ENCODE measurements at regions not wholly inside any gene's neighbourhood (a gene's known extent, or its start where the extent isn't known, plus 50 kb on each side); places are given as distances from the start of the nearest gene placed in this dataset.

GRCh38 chr7:85664341-85664740 lies 477.5 kb upstream of the SEMA3D start:
- Histone ChIP-seq H3K4me3 (no peak overlapping the region), H3K27ac (no peak overlapping the region), H3K36me3 (no peaks in the 10 kb centered on the region), H3K9me3 (no peaks in the 10 kb centered on the region), H3K27me3 (no peaks in the 10 kb centered on the region), H3K4me1 (no peaks in the 10 kb centered on the region)
- TF ChIP-seq POLR2A (IDR thresholded peaks at IDR 0.05) (no peak), CTCF (IDR thresholded peaks at IDR 0.05) (no peak), EP300 (IDR thresholded peaks at IDR 0.05) (no peak), POLR2AphosphoS5 (IDR thresholded peaks at IDR 0.05) (no peak)
- ATAC-seq (ENCODE audit: low FRiP score in 2 of 2) (no peak), DNase-seq (no peak)
- 88 to 99% methylated on average over 2 of the region's 2 CpGs for WGBS, 2 donors

DNA sequence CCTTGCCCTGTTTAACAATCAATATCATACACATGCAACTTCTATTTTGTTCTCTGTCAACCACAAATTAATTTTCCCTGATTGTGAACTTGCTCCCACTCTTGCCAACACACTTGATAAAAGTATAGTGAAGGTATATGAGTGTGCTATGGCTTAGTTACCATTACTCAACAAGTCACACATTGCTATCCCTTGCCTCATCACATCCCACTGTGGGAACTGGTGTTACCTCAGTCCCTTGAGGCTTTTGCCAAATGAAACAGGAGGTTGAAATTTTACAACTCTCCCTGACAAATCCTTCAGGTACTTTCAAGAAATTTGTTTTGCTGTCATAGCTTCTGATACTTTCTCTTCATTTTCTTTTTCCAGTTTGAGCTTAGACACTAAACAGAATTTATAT lies 472.5 kb upstream of the SEMA3D start:
- ATAC-seq (ENCODE audit: low FRiP score in 2 of 2), result no peak
- H3K27ac ChIP-seq, result no peak overlapping the region
- H3K27me3 ChIP-seq, result no peaks in the 10 kb centered on the region
- no peak overlapping the region for H3K4me3 ChIP-seq
- no peaks in the 10 kb centered on the region for H3K9me3 ChIP-seq
- no peak for TF ChIP-seq EP300 (IDR thresholded peaks at IDR 0.05)
- TF ChIP-seq CTCF (IDR thresholded peaks at IDR 0.05), result no peak
- TF ChIP-seq POLR2AphosphoS5 (IDR thresholded peaks at IDR 0.05), result no peak
- TF ChIP-seq POLR2A (IDR thresholded peaks at IDR 0.05), result no peak
- no peaks in the 10 kb centered on the region for H3K4me1 ChIP-seq
- no peaks in the 10 kb centered on the region for H3K36me3 ChIP-seq
- DNase-seq, result no peak

DNA sequence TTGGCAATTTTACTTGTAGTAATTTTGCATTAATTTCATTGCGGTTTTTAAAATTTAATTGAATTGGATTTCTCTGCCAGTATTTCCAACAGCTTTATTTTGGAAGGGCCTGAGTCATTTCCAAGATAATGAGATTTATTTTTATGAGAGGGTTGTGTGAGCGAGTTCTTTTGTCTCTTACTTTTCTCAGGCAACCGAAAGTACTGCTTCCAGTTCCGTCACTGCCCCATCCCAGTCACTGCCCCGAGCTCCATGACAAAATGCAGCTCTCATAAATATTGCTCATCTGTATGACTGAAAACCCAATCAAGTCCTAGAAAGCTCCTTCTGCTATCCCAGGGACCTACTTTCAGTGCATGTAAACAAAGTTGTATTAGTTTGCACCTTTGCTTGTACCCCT lies 468.4 kb upstream of the SEMA3D start:
- H3K27ac ChIP-seq, result no peak overlapping the region
- H3K27me3 ChIP-seq, result no peaks in the 10 kb centered on the region
- no peaks in the 10 kb centered on the region for H3K9me3 ChIP-seq
- TF ChIP-seq CTCF (IDR thresholded peaks at IDR 0.05), result no peak
- no peak for TF ChIP-seq POLR2A (IDR thresholded peaks at IDR 0.05)
- no peak for TF ChIP-seq EP300 (IDR thresholded peaks at IDR 0.05)
- no peak for TF ChIP-seq POLR2AphosphoS5 (IDR thresholded peaks at IDR 0.05)
- ATAC-seq (ENCODE audit: low FRiP score in 2 of 2) (no peak), DNase-seq (no peak)
- no peaks in the 10 kb centered on the region for H3K4me1 ChIP-seq
- no peak overlapping the region for H3K4me3 ChIP-seq
- no peaks in the 10 kb centered on the region for H3K36me3 ChIP-seq
- WGBS, 2 donors, result 87 to 90% methylated on average over 5 of the region's 5 CpGs

DNA sequence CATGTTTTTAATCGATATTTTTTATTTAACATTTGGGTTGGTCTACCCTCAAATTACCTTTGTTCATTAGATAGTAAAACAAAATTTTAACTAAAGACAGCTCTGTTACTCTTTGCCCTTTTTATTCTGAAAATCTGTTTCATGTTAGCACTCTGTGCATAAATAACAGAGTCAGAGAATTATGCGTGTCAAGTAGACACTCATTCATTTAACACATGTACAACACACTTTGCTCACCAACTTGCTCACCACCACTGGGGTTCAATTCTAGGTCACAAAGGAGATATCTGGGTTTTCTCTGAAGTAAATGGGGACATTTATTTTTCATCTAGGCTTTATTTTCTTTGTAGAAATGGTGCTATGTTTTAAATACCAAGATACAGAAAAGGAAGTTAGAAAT lies 457.4 kb upstream of the SEMA3D start:
- TF ChIP-seq POLR2A (IDR thresholded peaks at IDR 0.05) (no peak), POLR2AphosphoS5 (IDR thresholded peaks at IDR 0.05) (no peak), EP300 (IDR thresholded peaks at IDR 0.05) (no peak), CTCF (IDR thresholded peaks at IDR 0.05) (no peak)
- no peaks in the 10 kb centered on the region for H3K9me3 ChIP-seq
- ATAC-seq (ENCODE audit: low FRiP score in 2 of 2) (no peak), DNase-seq (no peak)
- H3K27me3 ChIP-seq, result no peaks in the 10 kb centered on the region
- no peaks in the 10 kb centered on the region for H3K36me3 ChIP-seq
- no peak overlapping the region for H3K27ac ChIP-seq
- H3K4me3 ChIP-seq, result no peak overlapping the region
- 64 to 79% methylated on average over 2 of the region's 2 CpGs for WGBS, 2 donors
- H3K4me1 ChIP-seq, result no peaks in the 10 kb centered on the region

GRCh38 chr7:85641331-85641730 lies 454.5 kb upstream of the SEMA3D start:
- Histone ChIP-seq H3K27me3 (no peaks in the 10 kb centered on the region), H3K4me3 (no peak overlapping the region), H3K27ac (no peak overlapping the region), H3K36me3 (no peaks in the 10 kb centered on the region), H3K4me1 (no peaks in the 10 kb centered on the region), H3K9me3 (no peaks in the 10 kb centered on the region)
- 74 to 81% methylated on average over 3 of the region's 3 CpGs for WGBS, 2 donors
- no peak for ATAC-seq (ENCODE audit: low FRiP score in 2 of 2)
- no peak for TF ChIP-seq EP300 (IDR thresholded peaks at IDR 0.05)
- no peak for TF ChIP-seq POLR2AphosphoS5 (IDR thresholded peaks at IDR 0.05)
- TF ChIP-seq CTCF (IDR thresholded peaks at IDR 0.05), result no peak
- no peak for TF ChIP-seq POLR2A (IDR thresholded peaks at IDR 0.05)
- no peak for DNase-seq
